Fibroblast of pulmonary artery (primary cell): ENCODE measurements at regions not wholly inside any gene's neighbourhood (a gene's known extent, or its start where the extent isn't known, plus 50 kb on each side); places are given as distances from the start of the nearest gene placed in this dataset.

ENCODE experiments used
- DNase-seq: peaks from one replicate; pipeline ENCODE4 v3.0.0-alpha.2; 2010; ENCODE audit warnings: low read depth
- H3K4me3 ChIP-seq: replicated peaks from 2 replicates; pipeline ENCODE4 v1.5.1; 2011; ENCODE audit warnings: low read depth, mild to moderate bottlenecking, control low read depth, low read length, moderate library complexity
- TF ChIP-seq, protein P1 (sequence below): IDR thresholded peaks from 2 replicates; pipeline ENCODE4 v1.5.1; 2011; ENCODE audit warnings: mild to moderate bottlenecking, control low read depth, low read length, inconsistent platforms; ENCODE audit errors: missing control alignments

DNA sequence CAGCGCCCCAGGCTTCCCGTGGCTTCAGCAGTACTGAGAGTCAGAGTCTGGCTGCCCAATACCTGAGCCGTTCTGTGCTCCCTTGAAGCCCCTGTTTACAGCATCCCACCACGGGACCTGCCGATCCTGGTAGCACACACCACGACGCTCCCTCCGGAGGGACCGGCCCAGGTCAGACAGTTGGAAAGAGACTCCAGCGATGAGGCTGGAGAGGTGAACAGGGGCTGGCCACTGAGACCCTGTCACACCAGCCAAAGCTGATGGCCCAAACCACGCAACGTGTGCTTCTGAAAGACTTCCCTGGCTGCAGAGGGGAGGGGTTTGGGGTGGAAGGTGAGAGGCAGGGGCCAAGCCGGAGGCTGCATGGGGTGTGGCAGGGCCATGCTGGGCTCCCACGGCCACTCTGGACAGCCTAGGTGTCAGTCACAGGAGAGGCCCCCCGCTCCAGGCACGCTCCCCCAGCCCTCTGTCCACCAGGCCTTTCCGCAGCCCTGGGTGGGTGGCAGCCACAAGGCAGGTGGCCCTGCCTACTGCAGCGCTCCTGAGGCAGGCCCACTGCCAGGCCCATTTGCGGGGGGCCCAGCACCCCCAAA lies 140.2 kb upstream of the CHST15 start:
- H3K4me3 ChIP-seq: no peak overlapping the region
- TF ChIP-seq, protein P1, sequence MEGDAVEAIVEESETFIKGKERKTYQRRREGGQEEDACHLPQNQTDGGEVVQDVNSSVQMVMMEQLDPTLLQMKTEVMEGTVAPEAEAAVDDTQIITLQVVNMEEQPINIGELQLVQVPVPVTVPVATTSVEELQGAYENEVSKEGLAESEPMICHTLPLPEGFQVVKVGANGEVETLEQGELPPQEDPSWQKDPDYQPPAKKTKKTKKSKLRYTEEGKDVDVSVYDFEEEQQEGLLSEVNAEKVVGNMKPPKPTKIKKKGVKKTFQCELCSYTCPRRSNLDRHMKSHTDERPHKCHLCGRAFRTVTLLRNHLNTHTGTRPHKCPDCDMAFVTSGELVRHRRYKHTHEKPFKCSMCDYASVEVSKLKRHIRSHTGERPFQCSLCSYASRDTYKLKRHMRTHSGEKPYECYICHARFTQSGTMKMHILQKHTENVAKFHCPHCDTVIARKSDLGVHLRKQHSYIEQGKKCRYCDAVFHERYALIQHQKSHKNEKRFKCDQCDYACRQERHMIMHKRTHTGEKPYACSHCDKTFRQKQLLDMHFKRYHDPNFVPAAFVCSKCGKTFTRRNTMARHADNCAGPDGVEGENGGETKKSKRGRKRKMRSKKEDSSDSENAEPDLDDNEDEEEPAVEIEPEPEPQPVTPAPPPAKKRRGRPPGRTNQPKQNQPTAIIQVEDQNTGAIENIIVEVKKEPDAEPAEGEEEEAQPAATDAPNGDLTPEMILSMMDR: no peak
- DNase-seq: no peak

DNA sequence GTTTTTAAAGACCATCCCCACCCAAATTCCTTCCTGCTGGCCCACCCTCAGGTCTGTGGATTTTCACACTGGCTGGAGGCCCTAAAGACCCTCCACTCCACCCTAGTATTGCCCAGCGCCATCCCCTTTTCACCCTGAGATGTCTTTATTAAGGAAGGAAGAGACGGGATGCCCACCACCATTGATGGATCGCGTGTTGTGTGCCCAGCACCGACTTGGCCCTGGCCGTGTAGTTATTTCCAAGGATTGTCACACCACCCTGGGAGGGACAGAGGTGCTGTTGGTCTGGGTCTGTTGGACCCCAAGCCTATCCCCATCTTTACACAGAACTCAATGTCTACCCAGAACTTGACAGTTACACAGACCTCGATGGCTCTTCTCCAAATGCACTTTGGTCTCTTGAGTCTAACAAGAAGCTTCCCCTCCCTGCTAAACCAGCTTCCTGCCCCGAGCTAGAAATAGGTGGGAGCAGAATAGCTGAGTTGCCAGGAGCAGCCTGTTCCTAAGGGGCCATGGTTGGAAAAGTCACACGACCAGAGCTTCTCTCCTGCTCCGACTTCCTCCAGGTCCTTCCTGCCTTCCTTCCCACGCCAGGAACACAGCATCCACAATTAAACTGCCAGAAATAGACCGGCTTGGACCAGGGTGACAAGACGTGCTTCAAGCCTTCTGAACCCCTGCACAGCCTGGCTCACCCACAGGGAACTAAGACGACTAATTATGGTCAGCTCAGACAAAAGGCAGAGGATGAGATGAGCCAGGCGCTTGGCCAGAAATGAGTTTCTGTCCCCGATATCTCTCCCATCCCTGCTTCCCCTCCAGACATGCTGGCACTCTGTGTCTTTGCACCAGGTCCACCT lies 139.5 kb upstream of the CHST15 start:
- DNase-seq: no peak
- H3K4me3 ChIP-seq: no peak overlapping the region
- TF ChIP-seq, protein P1: no peak

DNA sequence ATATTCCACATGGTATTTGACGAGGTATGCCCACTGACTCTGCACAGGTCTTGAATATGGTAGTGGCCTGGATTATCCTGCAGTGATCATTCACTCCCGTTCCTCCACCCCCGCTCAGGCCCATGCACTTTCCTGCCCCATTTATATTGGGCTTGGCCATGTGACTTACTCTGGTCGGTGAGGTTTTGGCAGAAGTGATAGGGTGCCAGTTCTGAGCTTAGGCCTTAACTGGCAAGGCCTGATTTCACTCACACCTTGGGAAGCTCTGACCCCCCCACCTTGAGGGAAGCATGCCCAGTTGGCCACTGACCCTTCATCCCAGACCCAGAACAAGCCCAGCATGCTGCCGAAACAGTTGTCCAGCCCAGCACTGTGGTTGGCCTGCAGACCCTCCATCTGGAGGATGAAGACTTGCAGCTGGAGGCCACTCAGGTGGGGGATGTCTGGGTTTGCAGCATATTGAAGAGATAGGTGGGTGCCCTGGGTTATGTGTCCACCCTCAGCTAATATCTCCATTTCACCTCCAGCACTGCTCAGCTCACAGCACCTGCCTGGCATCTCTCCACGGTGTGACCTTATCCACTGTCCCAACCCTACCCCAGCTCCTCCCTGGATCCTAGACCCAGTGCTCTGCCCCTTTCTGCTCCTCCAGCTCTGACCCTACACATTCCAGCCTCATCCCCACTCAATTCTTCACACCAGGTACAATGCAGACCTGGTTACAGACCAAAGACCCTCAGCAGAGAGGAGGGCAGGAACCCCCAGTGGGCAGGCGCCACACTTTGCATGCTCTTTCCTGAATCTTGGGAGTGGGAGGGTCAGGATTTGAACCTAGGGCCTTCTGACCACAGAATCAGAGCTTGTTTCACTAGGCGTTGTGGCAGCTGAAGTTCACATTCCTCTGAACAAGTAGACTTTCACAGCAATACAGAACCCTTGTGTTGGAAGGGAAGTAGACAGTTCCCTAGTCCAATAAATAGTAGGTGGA lies 138.1 kb upstream of the CHST15 start:
- no peak for DNase-seq
- H3K4me3 ChIP-seq: no peak overlapping the region
- TF ChIP-seq, protein P1: no peak

DNA sequence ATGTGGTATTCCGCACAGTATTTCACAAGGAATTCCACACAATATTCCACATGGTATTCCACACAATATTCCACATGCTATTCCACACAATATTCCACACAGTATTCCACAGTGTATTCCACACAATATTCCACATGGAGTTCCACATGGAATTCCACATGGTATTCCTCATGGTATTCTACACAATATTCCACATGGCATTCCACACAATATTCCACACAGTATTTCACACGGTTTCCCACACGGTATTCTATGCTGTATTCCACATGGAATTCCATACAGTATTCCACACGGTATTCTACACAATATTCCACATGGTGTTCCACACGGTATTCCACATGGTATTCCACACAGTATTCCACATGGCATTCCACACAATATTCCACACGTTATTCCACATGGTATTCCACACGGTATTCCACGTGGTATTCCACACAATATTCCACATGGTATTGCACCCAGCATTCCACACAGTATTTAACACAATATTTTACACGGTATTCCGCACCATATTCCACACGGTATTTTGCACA lies 137.3 kb upstream of the CHST15 start:
- no peak overlapping the region for H3K4me3 ChIP-seq
- TF ChIP-seq, protein P1: no peak
- no peak for DNase-seq

DNA sequence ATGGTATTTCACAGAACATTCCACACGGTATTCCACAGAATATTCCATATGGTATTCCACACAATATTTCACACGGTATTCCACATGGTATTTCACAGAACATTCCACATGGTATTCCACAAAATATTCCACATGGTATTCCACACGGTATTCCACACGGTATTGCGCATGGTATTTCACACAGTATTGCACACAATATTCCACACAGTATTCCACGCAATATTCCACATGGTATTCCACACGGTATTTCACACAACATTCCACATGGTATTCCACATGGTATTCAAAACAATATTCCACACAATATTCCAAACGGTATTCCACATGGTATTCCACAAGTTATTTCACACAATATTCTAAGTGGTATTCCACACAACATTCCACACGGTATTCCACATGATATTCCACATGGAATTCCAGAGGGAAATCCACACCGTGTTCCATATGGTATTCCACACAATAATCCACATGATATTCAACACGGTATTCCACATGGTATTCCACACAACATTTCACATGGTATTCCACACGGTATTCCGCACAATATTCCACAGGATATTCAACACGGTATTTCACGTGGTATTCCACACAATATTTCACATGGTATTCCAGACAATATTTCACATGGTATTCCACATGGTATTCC lies 136.7 kb upstream of the CHST15 start:
- no peak overlapping the region for H3K4me3 ChIP-seq
- no peak for DNase-seq
- TF ChIP-seq, protein P1: no peak
